Upper lobe of left lung (tissue), 4 donors: ENCODE measurements at regions not wholly inside any gene's neighbourhood (a gene's known extent, or its start where the extent isn't known, plus 50 kb on each side); places are given as distances from the start of the nearest gene placed in this dataset.

Source experiments
- EP300 ChIP-seq, 4 donors: sonication (generic); formaldehyde crosslinking; IDR thresholded peaks; one replicate each; pipeline ENCODE4 v1.5.1; 2017; ENCODE audit warnings: antibody characterized with exemption in 4 of 4, control low read depth in 2 of 4
- POLR2A ChIP-seq, 4 donors: fragments of 450-650 bp; IDR thresholded peaks; one replicate each; pipeline ENCODE4 v1.5.1; 2016 to 2017; ENCODE audit warnings: antibody characterized with exemption in 4 of 4, mild to moderate bottlenecking in 2 of 4

- TF ChIP-seq POLR2A (IDR thresholded peaks at IDR 0.05) (no peak), EP300 (IDR thresholded peaks at IDR 0.05) (no peak)
These were observed 671.8 kb upstream of the SEMA6A start for GRCh38 chr5:117246424-117246823.
